CD4-positive, alpha-beta T cell treated with Interleukin-15 for 4 hours (primary cell): ENCODE measurements at regions not wholly inside any gene's neighbourhood (a gene's known extent, or its start where the extent isn't known, plus 50 kb on each side); places are given as distances from the start of the nearest gene placed in this dataset.

Experiments
- DNase-seq: peaks from one replicate; pipeline ENCODE4 v3.0.0-alpha.2; 2020; ENCODE audit warnings: low spot score

GRCh38 chr10:128557149-128557710 lies 431.0 kb upstream of the MKI67 start:
- DNase-seq = no peak

GRCh38 chr10:128560406-128560805 lies 434.2 kb upstream of the MKI67 start:
- DNase-seq = no peak

- no peak for DNase-seq
Observed at GRCh38 chr10:128560993-128561392, 434.8 kb upstream of the MKI67 start.

GRCh38 chr10:128563387-128563786 lies 437.2 kb upstream of the MKI67 start:
- no peak for DNase-seq

- DNase-seq = no peak
Observed at GRCh38 chr10:128563904-128564303, 437.7 kb upstream of the MKI67 start.

- no peak for DNase-seq
Observed at GRCh38 chr10:128566361-128566968, 440.2 kb upstream of the MKI67 start.

- DNase-seq = no peak
Observed at GRCh38 chr10:128567551-128567950, 441.3 kb upstream of the MKI67 start.

- DNase-seq = no peak
Observed at GRCh38 chr10:128568041-128568440, 441.8 kb upstream of the MKI67 start.

GRCh38 chr10:128568491-128568890 lies 442.3 kb upstream of the MKI67 start:
- no peak for DNase-seq

- no peak for DNase-seq
Observed at GRCh38 chr10:128568990-128569945, 443.0 kb upstream of the MKI67 start.

- no peak for DNase-seq
Observed at GRCh38 chr10:128570319-128570995, 444.2 kb upstream of the MKI67 start.

GRCh38 chr10:128571071-128571470 lies 444.8 kb upstream of the MKI67 start:
- no peak for DNase-seq

- no peak for DNase-seq
Observed at GRCh38 chr10:128571745-128572144, 445.5 kb upstream of the MKI67 start.

- DNase-seq = no peak
Observed at GRCh38 chr10:128572696-128573095, 446.5 kb upstream of the MKI67 start.

- DNase-seq = no peak
Observed at GRCh38 chr10:128573281-128573845, 447.1 kb upstream of the MKI67 start.

GRCh38 chr10:128573986-128574385 lies 447.8 kb upstream of the MKI67 start:
- DNase-seq = no peak

GRCh38 chr10:128574581-128575210 lies 448.5 kb upstream of the MKI67 start:
- no peak for DNase-seq

- DNase-seq = no peak
Observed at GRCh38 chr10:128575761-128576160, 449.5 kb upstream of the MKI67 start.

- no peak for DNase-seq
Observed at GRCh38 chr10:128576336-128576735, 450.1 kb upstream of the MKI67 start.

GRCh38 chr10:128576943-128577670 lies 450.9 kb upstream of the MKI67 start:
- DNase-seq = no peak
